ENCODE measurements at regions not wholly inside any gene's neighbourhood (a gene's known extent, or its start where the extent isn't known, plus 50 kb on each side); places are given as distances from the start of the nearest gene placed in this dataset.

DNA sequence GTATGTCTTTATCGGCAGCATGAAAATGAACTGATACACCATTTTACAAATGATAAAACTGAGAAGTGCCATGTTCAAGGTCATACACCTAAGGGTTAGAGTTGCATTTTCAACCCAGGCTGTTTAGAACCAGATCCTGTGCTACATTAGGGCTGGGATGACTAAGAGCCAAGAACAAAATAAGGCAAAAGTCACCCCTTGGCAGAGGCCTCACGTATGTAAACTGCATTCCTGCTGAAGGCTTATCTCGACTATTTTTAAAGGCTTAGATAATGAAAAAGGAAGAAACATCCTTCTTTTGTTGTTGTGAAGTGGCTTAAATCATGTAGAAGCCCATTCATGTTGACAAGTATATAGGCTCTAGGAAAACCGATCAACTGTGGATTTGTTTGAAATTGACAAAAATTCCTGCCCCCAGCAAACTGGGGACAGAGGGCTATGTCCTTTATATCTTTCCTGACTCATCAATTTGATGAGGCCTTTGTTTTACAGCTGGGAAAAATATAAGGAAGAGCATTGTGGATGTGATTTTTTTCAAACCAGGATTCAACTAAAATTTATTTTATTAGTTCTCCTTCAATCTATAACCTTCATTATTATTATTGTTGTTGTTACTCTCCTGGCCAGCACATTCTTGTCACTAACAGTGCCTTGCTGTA, 196.5 kb downstream of the SNX18 start:
- H3K36me3 ChIP-seq (ENCODE audit: insufficient read depth, low read length): no peaks in the 10 kb centered on the region
- H3K4me1 ChIP-seq (ENCODE audit: insufficient read depth, low read length): peaks cover 4% of the 10 kb centered on the region; the same call in 1 of the 2 replicates
- H3K9me3 ChIP-seq (ENCODE audit: control insufficient read depth, insufficient read depth, low read length): no peaks in the 10 kb centered on the region
- no peak overlapping the region for H3K9ac ChIP-seq (ENCODE audit: low read depth, low read length)

GRCh38 chr5:54709096-54709495, 191.5 kb downstream of the SNX18 start:
- H3K9ac ChIP-seq (ENCODE audit: low read depth, low read length): no peak overlapping the region
- no peaks in the 10 kb centered on the region for H3K9me3 ChIP-seq (ENCODE audit: control insufficient read depth, insufficient read depth, low read length)
- no peaks in the 10 kb centered on the region for H3K4me1 ChIP-seq (ENCODE audit: insufficient read depth, low read length)
- H3K36me3 ChIP-seq (ENCODE audit: insufficient read depth, low read length): no peaks in the 10 kb centered on the region

DNA sequence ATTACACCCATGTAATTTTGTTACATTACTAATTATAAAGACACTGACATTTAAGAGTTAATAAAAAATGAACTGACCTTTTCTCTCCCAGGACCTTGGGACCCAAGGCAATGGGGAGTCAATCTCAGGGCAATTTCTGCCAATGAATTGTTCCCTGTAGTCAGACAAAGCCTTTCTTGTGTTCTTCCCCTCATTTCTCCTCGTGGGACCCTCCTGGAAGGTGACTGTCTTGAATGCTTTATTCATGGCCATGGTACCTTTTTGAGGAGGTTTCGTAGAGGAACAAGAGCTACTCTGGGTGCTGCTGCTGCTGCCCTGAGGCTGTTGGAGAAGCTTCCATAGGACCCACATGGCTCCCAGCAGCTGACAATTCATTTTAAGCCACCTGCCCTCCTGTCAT, 190.3 kb downstream of the SNX18 start:
- no peak overlapping the region for H3K9ac ChIP-seq (ENCODE audit: low read depth, low read length)
- peaks cover 6% of the 10 kb centered on the region; the same call in 1 of the 2 replicates for H3K4me1 ChIP-seq (ENCODE audit: insufficient read depth, low read length)

DNA sequence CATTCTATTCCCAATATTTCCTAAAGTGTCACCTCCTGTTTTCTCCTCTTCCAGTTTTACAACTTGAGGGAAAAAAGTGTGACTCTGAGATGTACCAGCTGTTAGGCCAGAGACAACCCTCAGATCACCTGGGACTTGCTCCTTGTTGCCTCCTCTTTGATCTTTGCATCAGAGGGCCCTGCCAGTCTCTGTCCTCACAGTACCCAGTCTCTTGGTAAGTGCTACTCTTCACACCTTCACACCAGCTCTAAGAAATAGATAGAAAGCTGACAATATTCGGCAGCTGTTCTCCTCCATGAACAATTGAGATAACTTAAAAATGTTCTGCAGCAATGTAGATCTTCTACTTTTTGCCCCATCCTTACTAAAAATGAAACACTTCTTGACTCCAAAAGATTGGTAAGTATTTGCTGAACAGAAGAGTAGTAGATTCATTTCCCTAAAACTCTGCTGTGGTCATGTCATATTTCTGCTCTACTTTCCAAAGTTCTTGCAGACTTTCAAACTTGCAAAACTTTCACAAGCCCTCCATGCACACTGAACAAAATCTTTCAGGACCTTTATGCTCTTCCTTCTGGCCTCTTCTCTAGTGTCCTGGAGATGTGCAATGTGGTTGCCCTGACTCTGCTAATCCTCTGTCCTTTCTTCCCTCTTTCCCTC, 188.6 kb downstream of the SNX18 start:
- peaks cover 7% of the 10 kb centered on the region; the same call in 1 of the 2 replicates for H3K4me1 ChIP-seq (ENCODE audit: insufficient read depth, low read length)
- H3K9me3 ChIP-seq (ENCODE audit: control insufficient read depth, insufficient read depth, low read length): no peaks in the 10 kb centered on the region
- no peaks in the 10 kb centered on the region for H3K36me3 ChIP-seq (ENCODE audit: insufficient read depth, low read length)
- no peak overlapping the region for H3K9ac ChIP-seq (ENCODE audit: low read depth, low read length)

More for the DNA sequence above, 190.3 kb downstream of the SNX18 start:
- H3K9me3 ChIP-seq (ENCODE audit: control insufficient read depth, insufficient read depth, low read length): no peaks in the 10 kb centered on the region
- H3K36me3 ChIP-seq (ENCODE audit: insufficient read depth, low read length): no peaks in the 10 kb centered on the region

GRCh38 chr5:54704825-54705224, 187.3 kb downstream of the SNX18 start:
- Histone ChIP-seq H3K9me3 (ENCODE audit: control insufficient read depth, insufficient read depth, low read length) (no peaks in the 10 kb centered on the region), H3K36me3 (ENCODE audit: insufficient read depth, low read length) (no peaks in the 10 kb centered on the region), H3K4me1 (ENCODE audit: insufficient read depth, low read length) (peaks cover 7% of the 10 kb centered on the region; the same call in 1 of the 2 replicates), H3K9ac (ENCODE audit: low read depth, low read length) (no peak overlapping the region)

DNA sequence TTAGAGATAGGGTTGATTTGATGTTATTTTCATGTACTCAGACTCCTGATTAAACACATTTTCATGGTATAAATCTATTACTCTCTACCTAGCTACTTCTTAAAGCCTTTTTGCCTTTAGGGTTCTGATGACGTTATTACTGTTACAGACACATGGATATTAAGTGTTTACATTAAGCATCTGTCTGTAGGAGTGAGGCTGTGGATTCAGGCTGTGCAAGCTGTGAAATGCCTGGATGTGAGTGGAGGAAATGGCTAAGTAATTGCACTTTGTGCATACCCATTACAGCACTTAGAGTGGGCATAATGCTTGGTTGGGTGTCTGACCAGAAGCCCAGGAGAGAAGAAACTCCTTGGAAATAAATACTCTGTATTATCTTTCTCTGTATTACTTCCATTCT, 186.8 kb downstream of the SNX18 start:
- no peaks in the 10 kb centered on the region for H3K36me3 ChIP-seq (ENCODE audit: insufficient read depth, low read length)
- no peaks in the 10 kb centered on the region for H3K9me3 ChIP-seq (ENCODE audit: control insufficient read depth, insufficient read depth, low read length)
- H3K4me1 ChIP-seq (ENCODE audit: insufficient read depth, low read length): peaks cover 7% of the 10 kb centered on the region; the same call in 1 of the 2 replicates

DNA sequence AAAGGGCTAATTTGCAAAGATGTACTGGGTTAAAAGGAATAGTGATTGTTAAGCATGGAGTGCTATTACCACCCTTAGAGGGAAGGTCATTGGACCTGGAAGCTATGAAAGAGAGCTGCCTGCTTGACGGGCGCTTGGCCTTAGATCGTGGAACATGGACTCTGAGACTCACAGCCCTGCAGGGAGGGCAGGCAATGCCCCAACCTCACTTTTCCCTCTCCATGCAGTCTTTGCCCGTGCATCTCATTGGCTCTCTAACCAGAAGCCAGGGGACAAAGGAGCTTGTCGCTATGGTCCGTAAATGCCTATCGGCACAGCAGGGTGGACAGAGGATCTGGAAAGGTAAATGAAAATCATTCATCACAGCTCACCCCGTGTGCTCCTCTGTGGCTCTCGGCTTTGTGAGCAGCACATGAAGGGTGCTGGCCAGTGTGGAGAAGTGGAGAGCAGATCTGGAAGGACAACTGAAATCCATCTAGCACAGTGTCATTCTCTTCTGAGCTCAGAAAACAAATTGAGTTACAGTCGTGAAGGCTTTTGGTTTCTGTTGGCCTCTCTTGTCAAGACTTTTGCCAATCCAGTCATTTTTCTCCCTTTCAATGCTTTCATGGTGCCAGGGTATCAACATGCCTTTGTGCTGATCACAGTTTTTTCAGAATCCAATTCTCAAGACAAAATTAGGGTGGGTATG, 186.2 kb downstream of the SNX18 start:
- H3K9ac ChIP-seq (ENCODE audit: low read depth, low read length): no peak overlapping the region
- H3K36me3 ChIP-seq (ENCODE audit: insufficient read depth, low read length): no peaks in the 10 kb centered on the region
- H3K9me3 ChIP-seq (ENCODE audit: control insufficient read depth, insufficient read depth, low read length): no peaks in the 10 kb centered on the region
- peaks cover 7% of the 10 kb centered on the region; the same call in 1 of the 2 replicates for H3K4me1 ChIP-seq (ENCODE audit: insufficient read depth, low read length)

More for the DNA sequence above, 186.8 kb downstream of the SNX18 start:
- H3K9ac ChIP-seq (ENCODE audit: low read depth, low read length): no peak overlapping the region

DNA sequence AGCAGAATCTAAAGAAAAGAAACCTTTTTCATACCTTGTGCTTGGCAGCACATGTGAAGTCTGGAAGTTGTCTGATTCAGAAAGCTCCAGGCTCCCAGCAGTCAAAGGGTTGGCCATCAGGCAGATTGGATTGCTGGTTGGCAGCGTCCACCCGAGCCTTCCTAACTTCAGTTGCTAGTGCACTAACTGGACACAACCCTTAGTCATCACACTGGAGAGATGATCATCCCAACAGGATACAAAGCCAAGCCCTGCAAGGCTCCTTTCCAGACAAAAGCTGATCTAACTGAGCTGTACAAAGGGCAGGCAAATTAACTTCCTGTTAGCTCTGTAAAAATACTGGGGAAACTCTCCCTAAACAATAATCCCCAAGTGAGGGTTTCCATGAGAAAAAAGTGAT, 185.6 kb downstream of the SNX18 start:
- Histone ChIP-seq H3K36me3 (ENCODE audit: insufficient read depth, low read length) (no peaks in the 10 kb centered on the region), H3K9ac (ENCODE audit: low read depth, low read length) (no peak overlapping the region), H3K9me3 (ENCODE audit: control insufficient read depth, insufficient read depth, low read length) (no peaks in the 10 kb centered on the region), H3K4me1 (ENCODE audit: insufficient read depth, low read length) (peaks cover 7% of the 10 kb centered on the region; the same call in 1 of the 2 replicates)

GRCh38 chr5:54702470-54702869, 184.9 kb downstream of the SNX18 start:
- no peaks in the 10 kb centered on the region for H3K9me3 ChIP-seq (ENCODE audit: control insufficient read depth, insufficient read depth, low read length)
- H3K4me1 ChIP-seq (ENCODE audit: insufficient read depth, low read length): peaks cover 7% of the 10 kb centered on the region; the same call in 1 of the 2 replicates
- no peak overlapping the region for H3K9ac ChIP-seq (ENCODE audit: low read depth, low read length)
- H3K36me3 ChIP-seq (ENCODE audit: insufficient read depth, low read length): no peaks in the 10 kb centered on the region

- Histone ChIP-seq H3K4me1 (ENCODE audit: insufficient read depth, low read length) (peaks cover 7% of the 10 kb centered on the region; the same call in 1 of the 2 replicates), H3K9me3 (ENCODE audit: control insufficient read depth, insufficient read depth, low read length) (no peaks in the 10 kb centered on the region), H3K36me3 (ENCODE audit: insufficient read depth, low read length) (no peaks in the 10 kb centered on the region), H3K9ac (ENCODE audit: low read depth, low read length) (no peak overlapping the region)
Measured at GRCh38 chr5:54700986-54701578, 183.5 kb downstream of the SNX18 start.

DNA sequence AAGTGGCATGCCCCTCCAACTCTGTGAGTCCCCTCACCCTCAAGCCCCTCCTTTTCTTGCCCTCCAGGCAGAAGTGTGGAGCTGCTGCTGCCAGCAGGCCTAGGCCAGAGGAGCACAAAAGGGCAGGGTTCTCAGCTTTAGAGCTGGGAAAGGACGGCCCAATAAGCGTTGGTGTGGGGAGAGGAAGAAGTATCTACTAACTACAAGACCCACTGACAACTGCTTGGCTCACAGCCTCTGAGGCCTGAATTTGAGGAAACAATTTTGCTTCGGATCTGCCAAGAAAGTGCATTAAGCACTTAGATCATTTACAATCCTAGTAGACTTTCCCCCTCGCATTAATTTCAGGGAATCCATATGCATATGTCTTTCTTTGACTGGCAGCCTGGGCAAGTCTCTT, 179.4 kb downstream of the SNX18 start:
- H3K9me3 ChIP-seq (ENCODE audit: control insufficient read depth, insufficient read depth, low read length): no peaks in the 10 kb centered on the region
- H3K9ac ChIP-seq (ENCODE audit: low read depth, low read length): no peak overlapping the region
- H3K4me1 ChIP-seq (ENCODE audit: insufficient read depth, low read length): no peaks in the 10 kb centered on the region
- H3K36me3 ChIP-seq (ENCODE audit: insufficient read depth, low read length): no peaks in the 10 kb centered on the region; the same call in 1 of the 2 replicates

DNA sequence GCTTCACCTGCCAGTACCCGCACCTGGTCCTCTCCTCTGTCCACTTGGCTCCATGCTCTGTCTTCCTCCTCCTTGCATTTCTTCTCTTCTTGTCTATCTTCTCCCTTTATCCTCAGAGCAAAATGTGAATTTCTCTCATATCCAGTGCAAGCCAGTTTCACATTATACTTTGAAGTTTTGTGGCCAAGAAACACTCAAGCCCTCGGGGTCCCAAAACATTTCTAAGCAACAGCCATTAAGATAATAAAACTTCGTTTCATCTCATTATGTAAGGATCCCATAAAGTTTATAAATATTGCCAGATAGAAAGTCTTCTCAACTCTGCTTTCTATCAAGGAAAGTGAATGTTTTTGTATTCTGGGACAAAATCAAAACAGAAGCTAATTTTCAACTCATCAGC, 178.8 kb downstream of the SNX18 start:
- H3K9ac ChIP-seq (ENCODE audit: low read depth, low read length): no peak overlapping the region
- H3K4me1 ChIP-seq (ENCODE audit: insufficient read depth, low read length): no peaks in the 10 kb centered on the region
- H3K9me3 ChIP-seq (ENCODE audit: control insufficient read depth, insufficient read depth, low read length): no peaks in the 10 kb centered on the region
- H3K36me3 ChIP-seq (ENCODE audit: insufficient read depth, low read length): no peaks in the 10 kb centered on the region; the same call in 1 of the 2 replicates

DNA sequence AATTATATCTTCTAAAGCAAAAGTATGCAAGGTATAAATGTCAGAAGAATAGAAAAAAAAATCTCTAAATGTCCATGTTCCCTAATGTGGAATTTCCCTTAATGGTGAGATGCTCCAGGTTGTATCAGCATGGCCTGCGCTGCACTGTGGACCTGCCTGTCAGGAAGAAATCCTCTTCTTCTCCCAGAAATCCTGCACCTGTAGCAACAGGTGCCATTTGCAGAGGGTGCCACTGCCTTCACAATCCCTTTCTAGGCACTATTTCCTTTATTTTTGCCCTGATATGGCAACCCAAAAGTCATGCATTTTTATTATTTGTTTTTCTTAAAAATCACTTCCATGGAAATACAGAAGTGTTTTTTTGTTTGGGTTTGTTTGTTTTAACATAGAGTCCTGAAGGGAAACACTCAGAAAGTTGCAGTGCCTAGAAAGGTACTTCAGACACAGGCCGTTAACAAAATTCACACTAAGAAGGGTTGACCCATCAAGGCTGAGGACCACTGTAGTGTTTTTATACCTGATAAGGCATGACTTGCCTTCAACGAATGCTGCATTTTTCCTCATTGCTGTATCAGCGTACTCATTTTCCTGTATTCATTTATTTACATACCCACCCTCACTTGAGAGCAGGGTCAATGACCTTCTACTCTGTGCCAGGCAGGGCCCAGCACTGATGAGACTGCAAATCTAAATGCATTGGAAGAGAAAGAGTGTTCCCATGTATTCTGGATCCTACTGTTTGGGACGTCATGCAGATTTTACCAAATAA, 177.8 kb downstream of the SNX18 start:
- Histone ChIP-seq H3K9me3 (ENCODE audit: control insufficient read depth, insufficient read depth, low read length) (no peaks in the 10 kb centered on the region), H3K36me3 (ENCODE audit: insufficient read depth, low read length) (no peaks in the 10 kb centered on the region; the same call in 1 of the 2 replicates), H3K9ac (ENCODE audit: low read depth, low read length) (no peak overlapping the region), H3K4me1 (ENCODE audit: insufficient read depth, low read length) (no peaks in the 10 kb centered on the region)

All from ES-I3 (cell line).